ENCODE measurements at regions not wholly inside any gene's neighbourhood (a gene's known extent, or its start where the extent isn't known, plus 50 kb on each side); places are given as distances from the start of the nearest gene placed in this dataset.

GRCh38 chr2:158038901-158039300, 62.8 kb upstream of the UPP2 start:
- no peak for TF ChIP-seq ZSCAN5A (tag by site-specific recombination; IDR thresholded peaks at IDR 0.05)
- TF ChIP-seq REST (tag by site-specific recombination; IDR thresholded peaks at IDR 0.05), result no peak
